GM11168 (cell line): ENCODE measurements at regions not wholly inside any gene's neighbourhood (a gene's known extent, or its start where the extent isn't known, plus 50 kb on each side); places are given as distances from the start of the nearest gene placed in this dataset.
"Not testable (repeated sequence)": the region's sequence is repeated elsewhere in the genome, so short reads cannot be mapped to it uniquely, and the experiment has no call there.

Experiments used
- in situ Hi-C: fragments of 300-500 bp; cut with MboI; formaldehyde crosslinking; loops from one replicate; pipeline ENCODE4 v1.12.0; 2022; ENCODE audit warnings: low sequenced_read_pairs; ENCODE audit not compliant: unreplicated experiment

DNA sequence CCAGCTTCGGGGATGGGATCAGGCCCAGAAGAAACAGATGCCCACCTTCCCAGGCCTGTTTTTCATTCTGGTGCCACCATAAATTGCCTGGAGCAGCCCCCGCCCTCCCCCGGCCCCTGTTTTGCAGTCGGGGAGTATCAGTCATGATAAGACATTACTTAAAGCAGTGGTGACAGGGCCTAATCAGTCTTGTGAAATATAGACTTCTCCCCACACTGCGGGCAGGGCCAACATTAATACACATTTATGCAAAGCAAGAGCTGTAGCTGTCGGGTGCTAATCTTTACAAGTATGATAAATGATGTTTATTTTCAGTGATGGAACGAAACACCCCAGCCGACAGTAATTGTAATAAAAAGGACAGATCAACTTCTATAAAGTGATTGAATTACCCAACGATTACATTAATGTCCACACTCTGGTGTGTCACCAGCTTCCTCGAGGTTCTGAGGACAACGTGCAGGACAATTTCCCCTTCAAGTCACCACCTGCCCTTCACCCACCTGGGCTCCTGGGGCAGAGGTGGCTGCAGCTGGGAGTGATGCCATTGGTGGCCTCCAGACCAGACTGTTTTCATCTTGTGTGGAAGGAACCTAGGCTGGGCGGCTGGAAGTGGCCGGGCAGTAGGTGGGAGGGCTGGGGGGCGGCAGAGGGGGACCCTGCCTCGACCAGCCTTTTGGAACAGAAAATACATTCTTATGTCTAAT lies 226.0 kb downstream of the TFCP2L1 start:
- in situ Hi-C loops: no loop called here

- in situ Hi-C loops: no loop called here
Measured at GRCh38 chr2:121059651-121060649, 225.1 kb downstream of the TFCP2L1 start.

DNA sequence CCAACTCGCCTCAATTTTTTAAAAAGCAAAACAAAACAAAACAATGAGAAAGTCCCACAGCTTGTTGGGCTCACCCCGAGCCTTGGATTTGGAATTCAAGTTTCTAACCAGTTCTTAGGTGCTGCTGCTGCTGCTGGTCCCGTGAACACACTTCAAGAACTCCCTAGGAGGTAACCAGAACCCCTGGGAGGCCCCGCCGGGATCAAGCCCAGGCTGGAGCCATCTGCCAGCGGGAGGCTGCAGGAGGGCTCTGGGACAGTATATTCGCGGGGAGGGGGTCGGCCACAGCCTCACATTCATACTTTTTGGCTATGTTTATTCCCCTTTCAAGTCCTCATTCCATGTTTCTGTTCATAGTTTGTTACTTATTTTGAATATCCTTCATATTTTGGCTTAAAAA lies 223.4 kb downstream of the TFCP2L1 start:
- in situ Hi-C loops: no loop called here

- in situ Hi-C loops: no loop called here
Measured at GRCh38 chr2:121063471-121063870, 221.5 kb downstream of the TFCP2L1 start.

- in situ Hi-C loops: no loop called here
Measured at GRCh38 chr2:121064186-121064585, 220.8 kb downstream of the TFCP2L1 start.

DNA sequence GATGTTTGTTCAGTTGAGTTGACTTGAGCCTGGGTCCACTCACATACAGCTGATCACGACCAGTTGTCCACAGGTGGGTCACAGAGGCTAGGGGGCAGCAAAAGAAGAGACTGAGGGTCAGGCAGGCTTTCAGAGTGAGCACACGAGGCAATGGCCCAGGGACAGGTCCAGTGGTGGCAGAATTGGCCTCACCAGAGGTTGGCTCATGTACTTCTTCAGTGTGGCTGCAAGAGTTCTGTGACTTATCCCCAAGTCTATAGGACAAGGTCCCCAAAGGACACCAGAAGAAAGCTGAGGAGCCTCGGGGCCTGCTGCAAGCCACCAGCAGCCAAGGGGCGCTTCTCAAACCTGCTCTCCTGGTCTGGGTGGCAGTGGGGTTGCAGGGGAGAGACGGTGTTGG lies 219.8 kb downstream of the TFCP2L1 start:
- in situ Hi-C loops: no loop called here

DNA sequence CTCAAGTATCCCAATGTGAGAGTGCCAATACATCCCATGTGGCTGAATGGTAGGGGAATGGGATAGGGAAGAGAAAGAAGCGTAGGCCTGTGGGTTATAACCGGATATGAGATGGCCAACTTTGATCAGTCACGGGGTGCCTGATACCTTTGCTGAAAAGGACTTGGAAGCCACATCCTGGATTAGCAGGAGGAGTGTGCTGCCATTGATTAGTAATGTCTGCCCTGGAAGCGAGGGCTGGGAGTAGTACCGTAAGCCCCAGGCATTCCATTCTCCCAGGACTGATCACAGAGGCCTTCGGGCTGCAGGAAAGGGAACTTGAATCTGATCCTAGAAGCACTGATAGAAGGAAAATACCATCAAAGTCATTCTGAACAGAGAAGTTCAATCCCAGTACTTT lies 218.5 kb downstream of the TFCP2L1 start:
- in situ Hi-C loops: no loop called here

DNA sequence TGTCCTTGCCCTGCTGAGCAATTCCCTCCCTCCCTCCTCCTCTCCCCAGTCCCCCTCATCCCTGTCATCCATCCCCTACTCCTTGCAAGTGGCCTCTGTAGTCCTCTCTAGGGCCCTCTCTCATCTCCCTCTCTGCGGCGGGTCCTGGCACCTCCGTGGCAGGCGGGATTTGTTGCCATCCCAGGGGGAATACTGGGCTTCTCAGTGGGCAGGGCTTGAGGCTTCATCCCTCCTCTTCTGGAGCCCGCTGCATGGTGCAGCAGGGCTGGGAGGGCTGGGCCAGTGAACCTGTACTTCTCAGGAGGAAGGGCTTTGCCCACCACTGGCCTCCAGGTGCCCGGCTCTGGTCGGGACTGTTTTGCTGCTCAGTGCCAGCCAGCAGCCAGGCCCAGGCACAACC lies 216.2 kb downstream of the TFCP2L1 start:
- in situ Hi-C loops: no loop called here

DNA sequence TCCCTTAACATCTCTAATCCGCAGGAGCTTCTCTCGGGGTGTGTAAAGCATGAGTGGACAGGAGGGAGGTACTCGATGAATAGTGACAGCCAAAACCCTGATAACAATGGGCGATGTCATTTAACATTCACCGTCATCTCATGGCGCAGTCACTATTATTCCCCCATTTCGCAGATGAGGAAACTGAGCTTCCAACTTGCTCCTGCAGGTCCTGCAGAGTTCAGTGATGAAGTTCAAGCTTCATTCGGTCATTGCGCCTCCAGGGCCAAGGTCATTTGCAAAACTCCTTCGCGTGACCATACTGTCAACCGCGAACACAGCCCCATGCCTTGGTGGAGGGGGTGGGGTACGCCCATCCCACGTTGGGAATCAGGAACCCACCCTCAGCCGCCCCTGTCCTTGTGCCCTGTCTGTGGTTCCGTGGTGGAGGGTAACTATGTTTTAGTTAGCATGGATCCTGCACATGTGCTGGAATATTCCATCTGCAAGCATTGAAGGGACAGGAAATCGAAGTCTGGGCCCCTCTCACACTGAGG lies 215.5 kb downstream of the TFCP2L1 start:
- in situ Hi-C loops: no loop called here

GRCh38 chr2:121070061-121070460 lies 214.9 kb downstream of the TFCP2L1 start:
- in situ Hi-C loops: not testable (repeated sequence)

GRCh38 chr2:121071034-121071504 lies 213.9 kb downstream of the TFCP2L1 start:
- in situ Hi-C loops: no loop called here

DNA sequence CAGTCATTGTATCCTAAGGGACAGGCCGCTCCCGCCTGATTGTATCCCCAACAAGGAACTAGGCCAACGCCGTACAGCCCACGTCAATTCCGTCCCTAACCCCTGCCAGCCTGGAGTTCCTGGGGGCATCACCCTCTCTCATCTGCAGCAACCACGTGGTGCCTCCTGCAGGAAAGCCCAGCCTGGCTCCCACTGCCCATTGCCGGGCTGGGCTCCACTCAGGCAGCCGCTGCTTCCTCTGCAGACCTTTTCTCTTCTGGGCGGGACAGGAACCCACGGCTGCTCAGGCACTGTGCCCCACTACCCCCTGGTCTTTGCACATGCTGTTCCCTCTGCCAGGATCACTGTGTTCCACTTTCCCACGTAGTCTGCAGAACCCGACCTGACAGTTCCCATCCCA lies 212.2 kb downstream of the TFCP2L1 start:
- in situ Hi-C loops: no loop called here

GRCh38 chr2:121073320-121074210 lies 211.4 kb downstream of the TFCP2L1 start:
- in situ Hi-C loops: no loop called here

- in situ Hi-C loops: no loop called here
Measured at GRCh38 chr2:121074293-121074932, 210.6 kb downstream of the TFCP2L1 start.

- in situ Hi-C loops: loop anchor here (5.0 kb wide), 1 partner anchor 373 kb away; no protein-coding TSS in a partner anchor
Measured at GRCh38 chr2:121075006-121075551, 209.9 kb downstream of the TFCP2L1 start.

DNA sequence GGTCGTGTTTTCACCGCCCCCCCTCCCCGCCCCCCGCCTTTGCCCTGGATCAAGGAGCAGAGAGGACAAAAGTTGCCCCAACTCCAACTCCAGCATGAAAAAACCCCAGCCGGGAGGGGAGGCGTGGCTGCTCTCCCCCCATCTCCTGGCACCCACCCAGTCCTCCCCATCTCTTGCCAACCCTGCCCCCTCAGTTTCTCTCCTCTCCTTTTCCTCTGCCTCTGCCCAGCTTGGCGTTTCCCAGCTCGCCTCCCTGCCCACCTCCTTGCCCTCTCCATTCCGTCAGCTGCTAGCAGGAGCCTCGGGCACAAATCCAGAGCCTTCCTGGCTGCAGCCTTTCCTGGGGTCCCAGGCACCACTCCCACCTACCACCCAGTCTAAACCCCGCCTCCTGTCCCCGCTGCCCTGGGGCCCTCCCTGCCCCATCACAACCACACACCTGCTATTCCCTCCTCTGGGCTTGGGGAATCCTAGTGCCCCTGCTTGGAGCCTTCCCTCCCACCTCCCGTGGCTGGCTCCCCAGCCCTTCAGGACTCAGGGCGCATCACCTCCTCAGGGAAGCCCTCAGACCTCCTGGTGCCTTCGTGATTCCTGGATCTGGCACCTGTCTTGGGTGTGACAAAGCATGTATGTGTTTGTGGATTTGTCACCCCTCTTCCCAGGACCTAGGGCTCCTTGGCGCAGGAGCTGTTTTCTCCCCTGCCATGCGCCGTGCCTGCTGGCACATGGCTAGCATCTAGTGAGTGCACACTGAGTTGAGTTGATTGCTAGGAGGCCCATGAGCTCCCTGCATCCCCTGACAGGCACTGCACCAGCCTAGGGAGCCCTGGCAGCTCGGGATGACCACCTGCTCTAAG lies 209.1 kb downstream of the TFCP2L1 start:
- in situ Hi-C loops: loop anchor here (5.0 kb wide), 1 partner anchor 374 kb away; no protein-coding TSS in a partner anchor

- in situ Hi-C loops: loop anchor here (5.0 kb wide), 1 partner anchor 374 kb away; no protein-coding TSS in a partner anchor
Measured at GRCh38 chr2:121076498-121076820, 208.5 kb downstream of the TFCP2L1 start.

DNA sequence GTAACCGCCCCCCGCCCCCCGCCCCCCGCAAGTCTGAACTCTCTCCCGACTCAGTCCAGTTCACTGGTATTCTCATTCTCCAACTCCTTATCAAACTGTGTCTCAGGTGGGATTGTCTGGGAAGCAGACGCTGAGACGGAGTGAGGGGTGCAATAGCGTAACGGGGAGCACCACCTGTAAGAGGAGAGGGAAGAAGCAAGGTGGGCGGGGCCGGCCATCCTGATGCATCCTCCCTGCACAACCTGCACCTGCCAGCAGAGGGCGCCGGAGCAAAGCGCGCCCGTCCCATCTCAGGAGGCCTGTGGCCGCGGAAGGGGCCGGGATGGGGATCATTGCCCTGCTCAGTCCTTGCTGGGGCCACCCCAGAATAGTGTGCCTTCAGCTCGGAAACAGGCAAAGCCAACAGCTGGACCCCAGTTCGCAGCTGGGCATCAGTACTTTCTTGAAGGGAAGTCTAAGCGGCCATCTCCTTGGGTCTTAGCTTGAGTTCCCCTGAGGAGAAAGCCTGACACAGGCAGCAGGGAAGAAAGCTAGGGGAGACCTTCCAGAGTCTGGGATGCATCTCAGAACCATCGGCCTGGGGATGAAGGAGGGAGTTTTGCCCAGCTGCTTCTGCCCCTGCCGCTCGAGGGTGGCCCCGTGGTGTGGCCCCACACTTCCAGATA lies 208.0 kb downstream of the TFCP2L1 start:
- in situ Hi-C loops: loop anchor here (5.0 kb wide), 1 partner anchor 375 kb away; no protein-coding TSS in a partner anchor
